ENCODE measurements at regions not wholly inside any gene's neighbourhood (a gene's known extent, or its start where the extent isn't known, plus 50 kb on each side); places are given as distances from the start of the nearest gene placed in this dataset.

- Histone ChIP-seq H3K36me3 (ENCODE audit: control insufficient read depth, insufficient read depth, low read length) (no peaks in the 10 kb centered on the region), H3K27ac (ENCODE audit: insufficient read depth, low read length) (no peak overlapping the region), H4K20me1 (ENCODE audit: control insufficient read depth, extremely low read depth, insufficient read depth, low read length) (no peaks in the 10 kb centered on the region), H3K4me2 (ENCODE audit: extremely low read depth, insufficient read depth, low read length) (no peak overlapping the region), H3K4me1 (ENCODE audit: control insufficient read depth, extremely low read depth, insufficient read depth, low read length) (no peaks in the 10 kb centered on the region), H2AFZ (ENCODE audit: low read length) (no peak overlapping the region), H3K79me2 (ENCODE audit: control insufficient read depth, insufficient read depth, low read length) (no peaks in the 10 kb centered on the region), H3K9me3 (ENCODE audit: control insufficient read depth, insufficient read depth, low read depth, low read length) (no peaks in the 10 kb centered on the region), H3K27me3 (ENCODE audit: control insufficient read depth, insufficient read depth, low read length) (no peaks in the 10 kb centered on the region), H3K9ac (ENCODE audit: insufficient read depth, low read length) (no peak overlapping the region), H3K4me3 (replicated peaks in 1 of 4; ENCODE audit: control extremely low read depth in 1 of 4, insufficient read depth in 1 of 4, low read depth in 3 of 4, low read length in 4 of 4) (no peak overlapping the region)
- DNase-seq (ENCODE audit: low read depth in 2 of 2) = no peak
- TF ChIP-seq EZH2 (IDR thresholded peaks at IDR 0.05; ENCODE audit: low read length, missing control alignments) (no peak), CTCF (conservative IDR thresholded peaks at IDR 0.05 in 1 of 2, IDR thresholded peaks at IDR 0.05 in 1 of 2; ENCODE audit: low read depth in 1 of 2, low read length in 2 of 2) (no peak)
These were observed 376.4 kb downstream of the DEPDC1B start for GRCh38 chr5:60323596-60323995.

GRCh38 chr5:60312098-60312497 is 387.9 kb downstream of the DEPDC1B start:
- H3K79me2 ChIP-seq (ENCODE audit: control insufficient read depth, insufficient read depth, low read length) = no peaks in the 10 kb centered on the region
- no peaks in the 10 kb centered on the region for H3K27me3 ChIP-seq (ENCODE audit: control insufficient read depth, insufficient read depth, low read length)
- no peak overlapping the region for H2AFZ ChIP-seq (ENCODE audit: low read length)
- no peak for DNase-seq (ENCODE audit: low read depth in 2 of 2)
- TF ChIP-seq CTCF (conservative IDR thresholded peaks at IDR 0.05 in 1 of 2, IDR thresholded peaks at IDR 0.05 in 1 of 2; ENCODE audit: low read depth in 1 of 2, low read length in 2 of 2) (no peak), EZH2 (IDR thresholded peaks at IDR 0.05; ENCODE audit: low read length, missing control alignments) (no peak)
- no peaks in the 10 kb centered on the region for H3K36me3 ChIP-seq (ENCODE audit: control insufficient read depth, insufficient read depth, low read length)
- H3K4me3 ChIP-seq (replicated peaks in 1 of 4; ENCODE audit: control extremely low read depth in 1 of 4, insufficient read depth in 1 of 4, low read depth in 3 of 4, low read length in 4 of 4) = no peak overlapping the region
- H4K20me1 ChIP-seq (ENCODE audit: control insufficient read depth, extremely low read depth, insufficient read depth, low read length) = no peaks in the 10 kb centered on the region
- H3K9me3 ChIP-seq (ENCODE audit: control insufficient read depth, insufficient read depth, low read depth, low read length) = no peaks in the 10 kb centered on the region
- no peak overlapping the region for H3K4me2 ChIP-seq (ENCODE audit: extremely low read depth, insufficient read depth, low read length)
- no peaks in the 10 kb centered on the region for H3K4me1 ChIP-seq (ENCODE audit: control insufficient read depth, extremely low read depth, insufficient read depth, low read length)
- H3K9ac ChIP-seq (ENCODE audit: insufficient read depth, low read length) = no peak overlapping the region
- H3K27ac ChIP-seq (ENCODE audit: insufficient read depth, low read length) = no peak overlapping the region

GRCh38 chr5:60299944-60300343 is 400.0 kb downstream of the DEPDC1B start:
- no peaks in the 10 kb centered on the region for H3K4me1 ChIP-seq (ENCODE audit: control insufficient read depth, extremely low read depth, insufficient read depth, low read length)
- TF ChIP-seq CTCF (conservative IDR thresholded peaks at IDR 0.05 in 1 of 2, IDR thresholded peaks at IDR 0.05 in 1 of 2; ENCODE audit: low read depth in 1 of 2, low read length in 2 of 2) (no peak), EZH2 (IDR thresholded peaks at IDR 0.05; ENCODE audit: low read length, missing control alignments) (no peak)
- no peaks in the 10 kb centered on the region for H3K27me3 ChIP-seq (ENCODE audit: control insufficient read depth, insufficient read depth, low read length)
- H3K79me2 ChIP-seq (ENCODE audit: control insufficient read depth, insufficient read depth, low read length) = no peaks in the 10 kb centered on the region
- no peaks in the 10 kb centered on the region for H4K20me1 ChIP-seq (ENCODE audit: control insufficient read depth, extremely low read depth, insufficient read depth, low read length)
- H3K4me2 ChIP-seq (ENCODE audit: extremely low read depth, insufficient read depth, low read length) = no peak overlapping the region
- H3K4me3 ChIP-seq (replicated peaks in 1 of 4; ENCODE audit: control extremely low read depth in 1 of 4, insufficient read depth in 1 of 4, low read depth in 3 of 4, low read length in 4 of 4) = no peak overlapping the region
- no peak overlapping the region for H3K27ac ChIP-seq (ENCODE audit: insufficient read depth, low read length)
- DNase-seq (ENCODE audit: low read depth in 2 of 2) = peak in 1 of 2 donors; percentile 47
- no peak overlapping the region for H3K9ac ChIP-seq (ENCODE audit: insufficient read depth, low read length)
- no peaks in the 10 kb centered on the region for H3K9me3 ChIP-seq (ENCODE audit: control insufficient read depth, insufficient read depth, low read depth, low read length)
- H3K36me3 ChIP-seq (ENCODE audit: control insufficient read depth, insufficient read depth, low read length) = no peaks in the 10 kb centered on the region
- no peak overlapping the region for H2AFZ ChIP-seq (ENCODE audit: low read length)
